ENCODE measurements at regions not wholly inside any gene's neighbourhood (a gene's known extent, or its start where the extent isn't known, plus 50 kb on each side); places are given as distances from the start of the nearest gene placed in this dataset.

- CTCF ChIA-PET: no interaction called here
- H3F3A ChIP-seq (replicated peaks; ENCODE audit: insufficient read depth): peaks cover 2% of the 10 kb centered on the region
- no peaks in the 10 kb centered on the region for H3K27me3 ChIP-seq (ENCODE audit: insufficient read depth)
- no peak overlapping the region for H3K9ac ChIP-seq
- no peak for DNase-seq
- no peaks in the 10 kb centered on the region for H3K79me2 ChIP-seq (ENCODE audit: insufficient read depth)
- H3K4me3 ChIP-seq (ENCODE audit: low read depth in 2 of 2, low read length in 1 of 2): no peak overlapping the region
- no peak for TF ChIP-seq MAX (IDR thresholded peaks at IDR 0.05; ENCODE audit: low read depth)
- no peak for TF ChIP-seq GABPA (IDR thresholded peaks at IDR 0.05; ENCODE audit: low read depth)
- no peak for TF ChIP-seq YY1 (IDR thresholded peaks at IDR 0.05; ENCODE audit: low read depth)
- H3K9me3 ChIP-seq: peaks cover 4% of the 10 kb centered on the region; the same call in 1 of the 2 replicates
- WGBS (ENCODE audit: low lambda C conversion rate): 8% methylated on average over 9 of the region's 16 CpGs
- no peaks in the 10 kb centered on the region for H4K20me1 ChIP-seq (ENCODE audit: insufficient read depth)
- POLR2A ChIA-PET: no interaction called here
- H3K36me3 ChIP-seq (replicated peaks in 1 of 2; ENCODE audit: control insufficient read depth in 1 of 2, insufficient read depth in 2 of 2, low read length in 1 of 2): no peaks in the 10 kb centered on the region
- no peak overlapping the region for H3K4me2 ChIP-seq
- H2AFZ ChIP-seq (ENCODE audit: low read depth): no peak overlapping the region
- H3K4me1 ChIP-seq (ENCODE audit: control insufficient read depth in 1 of 2, insufficient read depth in 2 of 2, low read depth in 1 of 2, low read length in 1 of 2): no peaks in the 10 kb centered on the region
- no peaks in the 10 kb centered on the region for H3K9me2 ChIP-seq
- no peak overlapping the region for H3K27ac ChIP-seq (ENCODE audit: low read depth in 2 of 2, low read length in 1 of 2)
Observed at GRCh38 chrX:147828719-147829118, 83.0 kb upstream of the FMR1 start.

GRCh38 chrX:147832707-147833348 is 78.9 kb upstream of the FMR1 start:
- Histone ChIP-seq H3K4me2 (no peak overlapping the region), H3K9ac (no peak overlapping the region), H4K20me1 (ENCODE audit: insufficient read depth) (no peaks in the 10 kb centered on the region), H3K27me3 (ENCODE audit: insufficient read depth) (no peaks in the 10 kb centered on the region), H3K27ac (ENCODE audit: low read depth in 2 of 2, low read length in 1 of 2) (no peak overlapping the region), H3F3A (replicated peaks; ENCODE audit: insufficient read depth) (peaks cover 2% of the 10 kb centered on the region), H3K4me1 (ENCODE audit: control insufficient read depth in 1 of 2, insufficient read depth in 2 of 2, low read depth in 1 of 2, low read length in 1 of 2) (no peaks in the 10 kb centered on the region), H3K36me3 (replicated peaks in 1 of 2; ENCODE audit: control insufficient read depth in 1 of 2, insufficient read depth in 2 of 2, low read length in 1 of 2) (no peaks in the 10 kb centered on the region), H3K4me3 (ENCODE audit: low read depth in 2 of 2, low read length in 1 of 2) (no peak overlapping the region), H3K9me3 (peaks cover 4% of the 10 kb centered on the region; the same call in 1 of the 2 replicates), H3K79me2 (ENCODE audit: insufficient read depth) (no peaks in the 10 kb centered on the region), H3K9me2 (no peaks in the 10 kb centered on the region), H2AFZ (ENCODE audit: low read depth) (no peak overlapping the region)
- POLR2A ChIA-PET: no interaction called here
- 0% methylated on average over 2 of the region's 2 CpGs for WGBS (ENCODE audit: low lambda C conversion rate)
- TF ChIP-seq GABPA (IDR thresholded peaks at IDR 0.05; ENCODE audit: low read depth) (no peak), FOSL2 (IDR thresholded peaks at IDR 0.05; ENCODE audit: borderline replicate concordance, low read depth) (no peak), RCOR1 (IDR thresholded peaks at IDR 0.05; ENCODE audit: low read length) (no peak), YY1 (IDR thresholded peaks at IDR 0.05; ENCODE audit: low read depth) (no peak), FOXM1 (IDR thresholded peaks at IDR 0.05; ENCODE audit: low read depth) (no peak)
- DNase-seq: no peak
- CTCF ChIA-PET: no interaction called here

- Histone ChIP-seq H3K9ac (no peak overlapping the region), H3K4me2 (no peak overlapping the region), H3F3A (replicated peaks; ENCODE audit: insufficient read depth) (no peaks in the 10 kb centered on the region), H3K27ac (ENCODE audit: low read depth in 2 of 2, low read length in 1 of 2) (no peak overlapping the region), H4K20me1 (ENCODE audit: insufficient read depth) (no peaks in the 10 kb centered on the region), H3K9me3 (no peaks in the 10 kb centered on the region), H3K36me3 (replicated peaks in 1 of 2; ENCODE audit: control insufficient read depth in 1 of 2, insufficient read depth in 2 of 2, low read length in 1 of 2) (no peaks in the 10 kb centered on the region), H3K9me2 (no peaks in the 10 kb centered on the region), H3K79me2 (ENCODE audit: insufficient read depth) (no peaks in the 10 kb centered on the region), H3K27me3 (ENCODE audit: insufficient read depth) (no peaks in the 10 kb centered on the region), H3K4me1 (ENCODE audit: control insufficient read depth in 1 of 2, insufficient read depth in 2 of 2, low read depth in 1 of 2, low read length in 1 of 2) (no peaks in the 10 kb centered on the region), H3K4me3 (ENCODE audit: low read depth in 2 of 2, low read length in 1 of 2) (no peak overlapping the region), H2AFZ (ENCODE audit: low read depth) (no peak overlapping the region)
- DNase-seq: no peak
- WGBS (ENCODE audit: low lambda C conversion rate): 0% methylated on average over 1 of the region's 1 CpG
- CTCF ChIA-PET: no interaction called here
- POLR2A ChIA-PET: no interaction called here
- TF ChIP-seq FOXJ3 (CRISPR knock-in tag; IDR thresholded peaks at IDR 0.05) (no peak), SIN3A (IDR thresholded peaks at IDR 0.05; ENCODE audit: borderline replicate concordance, low read depth, low read length) (no peak), RAD21 (IDR thresholded peaks at IDR 0.05; ENCODE audit: low read length) (peak; percentile 18; the same call in 1 of the 2 replicates), EZH2phosphoT487 (IDR thresholded peaks at IDR 0.05; ENCODE audit: borderline replicate concordance, low read depth) (no peak), MXI1 (IDR thresholded peaks at IDR 0.05; ENCODE audit: low read depth, low read length) (no peak), REST (IDR thresholded peaks at IDR 0.05; ENCODE audit: low read depth, low read length) (no peak), TEAD4 (IDR thresholded peaks at IDR 0.05; ENCODE audit: borderline replicate concordance, insufficient read depth) (no peak), RCOR1 (IDR thresholded peaks at IDR 0.05; ENCODE audit: low read length) (no peak), PBX3 (IDR thresholded peaks at IDR 0.05) (no peak), RXRA (IDR thresholded peaks at IDR 0.05; ENCODE audit: borderline replicate concordance, low read depth) (no peak), SMC3 (IDR thresholded peaks at IDR 0.05; ENCODE audit: low read depth, low read length) (no peak), MEF2A (IDR thresholded peaks at IDR 0.05; ENCODE audit: borderline replicate concordance, low read depth) (no peak)
Observed at GRCh38 chrX:147838465-147839131, 73.1 kb upstream of the FMR1 start.

Measured in SK-N-SH (cell line).